ENCODE measurements at regions not wholly inside any gene's neighbourhood (a gene's known extent, or its start where the extent isn't known, plus 50 kb on each side); places are given as distances from the start of the nearest gene placed in this dataset.
"Not testable (repeated sequence)": the region's sequence is repeated elsewhere in the genome, so short reads cannot be mapped to it uniquely, and the experiment has no call there.

DNA sequence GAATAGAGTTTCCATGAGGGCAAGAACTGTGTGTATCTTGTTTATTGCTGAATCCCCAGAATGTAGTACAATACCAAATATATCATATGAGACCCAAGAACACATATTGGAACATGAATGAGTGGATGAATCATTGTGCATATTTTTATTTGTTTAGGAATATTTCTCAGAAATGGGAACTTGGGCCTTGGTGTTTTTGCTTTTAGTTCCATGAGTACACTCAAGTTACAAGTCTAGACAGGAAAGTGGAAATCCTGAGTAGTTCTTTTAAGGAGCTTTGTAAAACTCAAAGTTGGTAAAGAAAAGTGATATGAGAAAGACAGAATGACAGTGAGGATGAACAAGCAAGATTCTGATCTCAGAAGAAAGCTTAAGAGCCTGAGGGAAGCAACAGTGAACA is 647.0 kb downstream of the EFNA5 start:
- Histone ChIP-seq H3K36me3 (ENCODE audit: insufficient read depth, low read length) (no peaks in the 10 kb centered on the region), H3K27me3 (ENCODE audit: insufficient read depth, low read length) (no peaks in the 10 kb centered on the region), H3K9me3 (ENCODE audit: insufficient read depth, low read depth, low read length) (no peaks in the 10 kb centered on the region), H3K4me3 (ENCODE audit: low read length) (no peak overlapping the region), H3K9ac (ENCODE audit: low read depth, low read length) (no peak overlapping the region), H3K27ac (ENCODE audit: low read depth, low read length) (no peak overlapping the region), H3K4me1 (ENCODE audit: insufficient read depth, low read length) (peaks cover 16% of the 10 kb centered on the region)

DNA sequence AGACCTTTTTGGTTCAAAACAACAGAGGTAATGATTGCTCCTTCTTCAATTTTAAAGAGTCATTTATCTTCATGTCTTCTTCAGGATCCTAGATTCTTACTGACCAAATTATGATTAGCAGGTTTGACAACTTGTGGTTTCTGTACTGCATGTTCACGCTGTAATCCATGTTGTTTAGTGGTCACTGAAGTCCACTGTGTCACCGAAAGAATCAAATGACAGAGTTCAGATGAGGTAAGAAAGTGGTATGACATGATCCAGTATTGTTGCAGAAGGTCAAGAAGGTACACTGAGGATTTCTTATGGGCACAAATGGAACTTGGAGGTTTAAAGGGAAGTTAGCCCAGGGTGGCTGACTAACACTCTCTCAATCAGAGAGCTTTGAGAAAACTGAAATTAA is 649.2 kb downstream of the EFNA5 start:
- H3K36me3 ChIP-seq (ENCODE audit: insufficient read depth, low read length): no peaks in the 10 kb centered on the region
- H3K9me3 ChIP-seq (ENCODE audit: insufficient read depth, low read depth, low read length): no peaks in the 10 kb centered on the region
- no peaks in the 10 kb centered on the region for H3K27me3 ChIP-seq (ENCODE audit: insufficient read depth, low read length)
- no peak overlapping the region for H3K9ac ChIP-seq (ENCODE audit: low read depth, low read length)
- peaks cover 23% of the 10 kb centered on the region for H3K4me1 ChIP-seq (ENCODE audit: insufficient read depth, low read length)
- no peak overlapping the region for H3K27ac ChIP-seq (ENCODE audit: low read depth, low read length)
- WGBS: 93% methylated on average over 2 of the region's 2 CpGs
- no peak overlapping the region for H3K4me3 ChIP-seq (ENCODE audit: low read length)

GRCh38 chr5:107020626-107021025 is 650.1 kb downstream of the EFNA5 start:
- Histone ChIP-seq H3K36me3 (ENCODE audit: insufficient read depth, low read length) (no peaks in the 10 kb centered on the region), H3K4me3 (ENCODE audit: low read length) (no peak overlapping the region), H3K9ac (ENCODE audit: low read depth, low read length) (no peak overlapping the region), H3K9me3 (ENCODE audit: insufficient read depth, low read depth, low read length) (no peaks in the 10 kb centered on the region), H3K27me3 (ENCODE audit: insufficient read depth, low read length) (no peaks in the 10 kb centered on the region), H3K4me1 (ENCODE audit: insufficient read depth, low read length) (peaks cover 14% of the 10 kb centered on the region), H3K27ac (ENCODE audit: low read depth, low read length) (no peak overlapping the region)
- WGBS: 99% methylated on average over 2 of the region's 2 CpGs

GRCh38 chr5:107017616-107018015 is 653.1 kb downstream of the EFNA5 start:
- Histone ChIP-seq H3K9ac (ENCODE audit: low read depth, low read length) (no peak overlapping the region), H3K9me3 (ENCODE audit: insufficient read depth, low read depth, low read length) (no peaks in the 10 kb centered on the region), H3K4me1 (ENCODE audit: insufficient read depth, low read length) (peaks cover 7% of the 10 kb centered on the region; the same call in 1 of the 2 replicates), H3K27ac (ENCODE audit: low read depth, low read length) (no peak overlapping the region), H3K27me3 (ENCODE audit: insufficient read depth, low read length) (no peaks in the 10 kb centered on the region), H3K36me3 (ENCODE audit: insufficient read depth, low read length) (no peaks in the 10 kb centered on the region), H3K4me3 (ENCODE audit: low read length) (no peak overlapping the region)
- WGBS: 80% methylated on average over 1 of the region's 1 CpG

- 96% methylated on average over 10 of the region's 10 CpGs for WGBS
- Histone ChIP-seq H3K4me1 (ENCODE audit: insufficient read depth, low read length) (no peaks in the 10 kb centered on the region), H3K4me3 (ENCODE audit: low read length) (no peak overlapping the region), H3K36me3 (ENCODE audit: insufficient read depth, low read length) (no peaks in the 10 kb centered on the region), H3K9me3 (ENCODE audit: insufficient read depth, low read depth, low read length) (no peaks in the 10 kb centered on the region), H3K27me3 (ENCODE audit: insufficient read depth, low read length) (no peaks in the 10 kb centered on the region), H3K27ac (ENCODE audit: low read depth, low read length) (no peak overlapping the region), H3K9ac (ENCODE audit: low read depth, low read length) (no peak overlapping the region)
Measured at GRCh38 chr5:107012371-107012770, 658.4 kb downstream of the EFNA5 start.

GRCh38 chr5:107011605-107012004 is 659.1 kb downstream of the EFNA5 start:
- H3K9ac ChIP-seq (ENCODE audit: low read depth, low read length): no peak overlapping the region
- no peak overlapping the region for H3K4me3 ChIP-seq (ENCODE audit: low read length)
- H3K4me1 ChIP-seq (ENCODE audit: insufficient read depth, low read length): no peaks in the 10 kb centered on the region
- no peaks in the 10 kb centered on the region for H3K9me3 ChIP-seq (ENCODE audit: insufficient read depth, low read depth, low read length)
- 98% methylated on average over 7 of the region's 7 CpGs for WGBS
- no peak overlapping the region for H3K27ac ChIP-seq (ENCODE audit: low read depth, low read length)
- no peaks in the 10 kb centered on the region for H3K27me3 ChIP-seq (ENCODE audit: insufficient read depth, low read length)
- no peaks in the 10 kb centered on the region for H3K36me3 ChIP-seq (ENCODE audit: insufficient read depth, low read length)

DNA sequence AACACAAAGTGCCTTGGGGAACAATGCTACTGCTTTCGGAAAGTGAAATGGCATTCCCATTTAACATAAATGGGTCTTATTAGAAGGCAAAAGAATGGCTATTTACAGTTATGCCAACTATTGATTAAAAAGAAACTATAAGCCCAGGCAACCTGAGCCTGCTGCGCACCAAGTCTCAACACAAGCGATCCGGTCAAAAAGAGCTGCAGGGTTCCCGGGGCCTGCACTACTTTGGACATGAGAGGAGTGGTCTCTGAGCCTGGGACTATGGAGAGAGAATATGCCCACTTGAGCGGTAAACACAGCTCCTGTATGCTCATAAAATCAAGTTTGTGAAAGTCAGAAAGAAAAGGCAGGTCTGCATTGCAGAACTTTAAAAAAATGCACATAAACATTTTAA is 660.7 kb downstream of the EFNA5 start:
- Histone ChIP-seq H3K36me3 (ENCODE audit: insufficient read depth, low read length) (no peaks in the 10 kb centered on the region), H3K4me1 (ENCODE audit: insufficient read depth, low read length) (peaks cover 6% of the 10 kb centered on the region; the same call in 1 of the 2 replicates), H3K9ac (ENCODE audit: low read depth, low read length) (no peak overlapping the region), H3K27me3 (ENCODE audit: insufficient read depth, low read length) (no peaks in the 10 kb centered on the region), H3K27ac (ENCODE audit: low read depth, low read length) (no peak overlapping the region), H3K4me3 (ENCODE audit: low read length) (no peak overlapping the region), H3K9me3 (ENCODE audit: insufficient read depth, low read depth, low read length) (no peaks in the 10 kb centered on the region)
- 96% methylated on average over 6 of the region's 6 CpGs for WGBS

DNA sequence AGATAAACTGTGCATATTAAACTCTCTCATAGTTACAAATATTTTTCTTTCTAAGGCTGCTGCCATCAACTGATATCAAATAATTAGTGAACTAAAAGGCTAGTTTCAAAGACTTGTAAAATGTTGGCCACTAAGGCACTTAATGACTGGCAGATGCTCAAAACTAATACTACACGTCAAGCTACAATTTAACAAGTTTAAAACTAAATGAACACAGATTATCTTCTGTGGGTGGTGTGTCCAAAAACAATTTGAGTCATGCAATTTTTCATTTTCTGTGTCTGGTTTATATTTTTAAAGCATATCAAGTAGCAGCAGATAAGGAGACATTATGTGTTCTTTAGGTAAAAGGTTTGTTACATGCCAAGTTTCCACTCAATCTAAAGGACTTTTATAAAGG is 665.1 kb downstream of the EFNA5 start:
- H3K36me3 ChIP-seq (ENCODE audit: insufficient read depth, low read length): no peaks in the 10 kb centered on the region
- no peak overlapping the region for H3K27ac ChIP-seq (ENCODE audit: low read depth, low read length)
- no peak overlapping the region for H3K4me3 ChIP-seq (ENCODE audit: low read length)
- H3K4me1 ChIP-seq (ENCODE audit: insufficient read depth, low read length): peaks cover 6% of the 10 kb centered on the region; the same call in 1 of the 2 replicates
- WGBS: no CpG with 5 or more reads among the region's 1 CpG
- H3K9ac ChIP-seq (ENCODE audit: low read depth, low read length): no peak overlapping the region
- no peaks in the 10 kb centered on the region for H3K27me3 ChIP-seq (ENCODE audit: insufficient read depth, low read length)
- no peaks in the 10 kb centered on the region for H3K9me3 ChIP-seq (ENCODE audit: insufficient read depth, low read depth, low read length)

DNA sequence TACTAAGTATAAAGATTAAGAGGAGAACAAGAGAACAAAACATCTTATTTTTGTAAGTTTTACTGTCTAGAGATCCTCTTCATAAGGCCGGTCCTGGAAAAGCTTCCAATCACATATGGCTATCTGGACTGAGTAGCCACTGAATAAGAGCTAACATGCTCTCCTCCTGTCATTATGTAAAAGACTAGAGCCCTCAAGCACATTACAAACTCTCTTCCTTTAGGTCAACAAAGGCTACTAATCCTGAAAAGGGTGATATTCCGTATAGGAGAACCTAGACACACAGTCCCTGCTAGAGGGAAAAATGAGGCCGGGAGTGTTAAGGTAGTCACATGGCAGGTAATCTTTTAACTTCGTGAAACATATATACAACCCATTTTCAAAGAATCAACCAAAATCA is 665.6 kb downstream of the EFNA5 start:
- no peak overlapping the region for H3K4me3 ChIP-seq (ENCODE audit: low read length)
- WGBS: 85% methylated on average over 4 of the region's 4 CpGs
- H3K27me3 ChIP-seq (ENCODE audit: insufficient read depth, low read length): no peaks in the 10 kb centered on the region
- no peak overlapping the region for H3K9ac ChIP-seq (ENCODE audit: low read depth, low read length)
- H3K4me1 ChIP-seq (ENCODE audit: insufficient read depth, low read length): peaks cover 6% of the 10 kb centered on the region; the same call in 1 of the 2 replicates
- no peaks in the 10 kb centered on the region for H3K9me3 ChIP-seq (ENCODE audit: insufficient read depth, low read depth, low read length)
- no peaks in the 10 kb centered on the region for H3K36me3 ChIP-seq (ENCODE audit: insufficient read depth, low read length)
- no peak overlapping the region for H3K27ac ChIP-seq (ENCODE audit: low read depth, low read length)

DNA sequence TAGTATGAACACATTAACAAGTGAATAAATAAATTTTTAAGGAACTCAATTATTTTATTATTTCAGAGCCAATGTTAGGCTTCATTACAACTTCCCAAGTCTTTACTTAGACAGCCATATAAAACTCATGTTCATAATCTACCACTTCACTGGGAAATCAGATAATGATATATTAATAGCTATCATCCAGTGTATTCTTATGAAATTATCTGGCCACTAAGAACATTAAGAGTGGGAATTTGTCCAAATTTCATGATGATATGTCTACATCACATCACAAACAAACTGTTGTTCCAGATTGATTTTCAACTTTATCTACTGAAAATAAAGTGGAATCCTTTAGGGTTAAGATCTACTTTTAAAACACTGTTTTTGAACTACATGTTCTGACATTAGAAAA is 668.6 kb downstream of the EFNA5 start:
- no peaks in the 10 kb centered on the region for H3K27me3 ChIP-seq (ENCODE audit: insufficient read depth, low read length)
- no peak overlapping the region for H3K9ac ChIP-seq (ENCODE audit: low read depth, low read length)
- H3K36me3 ChIP-seq (ENCODE audit: insufficient read depth, low read length): no peaks in the 10 kb centered on the region
- no peak overlapping the region for H3K27ac ChIP-seq (ENCODE audit: low read depth, low read length)
- peaks cover 6% of the 10 kb centered on the region; the same call in 1 of the 2 replicates for H3K4me1 ChIP-seq (ENCODE audit: insufficient read depth, low read length)
- H3K9me3 ChIP-seq (ENCODE audit: insufficient read depth, low read depth, low read length): peaks cover 5% of the 10 kb centered on the region; the same call in 1 of the 2 replicates
- no peak overlapping the region for H3K4me3 ChIP-seq (ENCODE audit: low read length)

DNA sequence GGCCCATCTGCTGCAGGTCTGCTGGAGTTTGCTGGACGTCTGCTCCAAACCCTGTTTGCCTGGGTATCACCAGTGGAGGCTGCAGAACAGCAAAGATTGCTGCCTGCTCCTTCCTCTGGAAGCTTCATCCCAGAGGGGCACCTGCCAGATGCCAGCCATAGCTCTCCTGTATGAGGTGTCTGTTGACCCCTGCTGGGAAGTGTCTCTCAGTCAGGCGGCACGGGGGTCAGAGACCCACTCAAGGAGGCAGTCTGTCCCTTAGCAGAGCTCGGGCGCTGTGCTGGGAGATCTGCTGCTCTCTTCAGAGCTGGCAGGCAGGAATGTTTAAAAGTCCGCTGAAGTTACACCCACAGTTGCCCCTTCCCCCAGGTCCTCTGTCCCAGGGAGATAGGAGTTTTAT is 671.2 kb downstream of the EFNA5 start:
- not testable (repeated sequence) for H3K4me3 ChIP-seq (ENCODE audit: low read length); H3K9me3 ChIP-seq (ENCODE audit: insufficient read depth, low read depth, low read length); H3K27ac ChIP-seq (ENCODE audit: low read depth, low read length); H3K27me3 ChIP-seq (ENCODE audit: insufficient read depth, low read length); H3K4me1 ChIP-seq (ENCODE audit: insufficient read depth, low read length); H3K9ac ChIP-seq (ENCODE audit: low read depth, low read length); H3K36me3 ChIP-seq (ENCODE audit: insufficient read depth, low read length)
- WGBS: 96% methylated on average over 5 of the region's 6 CpGs

GRCh38 chr5:106986006-106986405 is 684.7 kb downstream of the EFNA5 start:
- Histone ChIP-seq H3K36me3 (ENCODE audit: insufficient read depth, low read length) (peaks cover 38% of the 10 kb centered on the region), H3K27ac (ENCODE audit: low read depth, low read length) (0 out of 2 replicates have a peak overlapping the region, but pooled peaks have one; percentile 14), H3K4me3 (ENCODE audit: low read length) (no peak overlapping the region), H3K9me3 (ENCODE audit: insufficient read depth, low read depth, low read length) (no peaks in the 10 kb centered on the region), H3K9ac (ENCODE audit: low read depth, low read length) (no peak overlapping the region), H3K4me1 (ENCODE audit: insufficient read depth, low read length) (peaks cover 43% of the 10 kb centered on the region), H3K27me3 (ENCODE audit: insufficient read depth, low read length) (no peaks in the 10 kb centered on the region)
- 42% methylated on average over 2 of the region's 2 CpGs for WGBS

Data from HUES64 (cell line).